GM23338 (cell line): ENCODE measurements at regions not wholly inside any gene's neighbourhood (a gene's known extent, or its start where the extent isn't known, plus 50 kb on each side); places are given as distances from the start of the nearest gene placed in this dataset.

Experiments used
- ATAC-seq: fragments of 200-7000 bp; cut with Tn5 transposase; 3 replicates; pipeline ENCODE4 v1.9.1; 2020
- DNase-seq: peaks from one replicate; pipeline ENCODE4 v3.0.0-alpha.2; 2015; ENCODE audit warnings: low spot score
- H2AFZ ChIP-seq: fragments of 200-600 bp; sonication (generic); 2 replicates; pipeline ENCODE4 v1.8.0; 2016; ENCODE audit warnings: antibody characterized with exemption, mild to moderate bottlenecking, moderate library complexity
- H3F3A ChIP-seq: fragments of 200-600 bp; sonication (generic); replicated peaks from 2 replicates; pipeline ENCODE4 v1.8.0; 2017; ENCODE audit warnings: antibody characterized with exemption, mixed run types, low read depth
- H3K27ac ChIP-seq: fragments of 200-600 bp; sonication (generic); 2 replicates; pipeline ENCODE4 v1.6.1; 2016; ENCODE audit warnings: low read depth
- H3K27me3 ChIP-seq: fragments of 200-600 bp; sonication (generic); 2 replicates; pipeline ENCODE4 v1.8.0; 2016; ENCODE audit warnings: mild to moderate bottlenecking, mixed run types, moderate library complexity; ENCODE audit not compliant: insufficient read depth
- H3K36me3 ChIP-seq: fragments of 200-600 bp; sonication (generic); 2 replicates; pipeline ENCODE4 v1.8.0; 2016; ENCODE audit warnings: mild to moderate bottlenecking; ENCODE audit not compliant: insufficient read depth
- H3K4me1 ChIP-seq: fragments of 200-600 bp; sonication (generic); 2 replicates; pipeline ENCODE4 v1.8.0; 2016; ENCODE audit warnings: mild to moderate bottlenecking, moderate library complexity; ENCODE audit not compliant: insufficient read depth
- H3K4me2 ChIP-seq: fragments of 200-600 bp; sonication (generic); 2 replicates; pipeline ENCODE4 v1.7.1; 2017; ENCODE audit warnings: mixed run types
- H3K4me3 ChIP-seq: fragments of 200-600 bp; sonication (generic); 2 replicates; pipeline ENCODE4 v1.6.1; 2016; ENCODE audit warnings: mixed run types
- H3K79me2 ChIP-seq: fragments of 200-600 bp; sonication (generic); replicated peaks from 2 replicates; pipeline ENCODE4 v1.8.0; 2017; ENCODE audit warnings: mild to moderate bottlenecking; ENCODE audit not compliant: insufficient read depth
- H3K9me2 ChIP-seq: fragments of 200-600 bp; sonication (generic); 2 replicates; pipeline ENCODE4 v1.8.0; 2017; ENCODE audit not compliant: insufficient read depth
- H4K20me1 ChIP-seq: fragments of 200-600 bp; sonication (generic); replicated peaks from 2 replicates; pipeline ENCODE4 v1.8.0; 2017; ENCODE audit warnings: mild to moderate bottlenecking; ENCODE audit not compliant: insufficient read depth
- H3K27ac Mint-ChIP-seq: 2 replicates; pipeline ENCODE4 v1.8.0; 2020; ENCODE audit warnings: inconsistent platforms, mild to moderate bottlenecking, moderate library complexity, mixed read lengths
- H3K27me3 Mint-ChIP-seq: 3 replicates; pipeline ENCODE4 v1.8.0; 2022; ENCODE audit warnings: low read depth, mild to moderate bottlenecking, moderate library complexity, mixed read lengths, inconsistent platforms; ENCODE audit not compliant: insufficient read depth, poor library complexity
- H3K36me3 Mint-ChIP-seq: 3 replicates; pipeline ENCODE4 v1.8.0; 2021; ENCODE audit warnings: low read depth, mild to moderate bottlenecking, inconsistent platforms, moderate library complexity, mixed read lengths
- H3K4me1 Mint-ChIP-seq: 3 replicates; pipeline ENCODE4 v1.8.0; 2020; ENCODE audit warnings: mild to moderate bottlenecking, inconsistent platforms, mixed read lengths
- H3K4me3 Mint-ChIP-seq: 3 replicates; pipeline ENCODE4 v1.8.0; 2021; ENCODE audit warnings: moderate library complexity, mild to moderate bottlenecking, inconsistent platforms, mixed read lengths
- H3K9me3 Mint-ChIP-seq: 3 replicates; pipeline ENCODE4 v1.8.0; 2020; ENCODE audit warnings: moderate library complexity, mild to moderate bottlenecking, inconsistent platforms, mixed read lengths
- CREB1 ChIP-seq: fragments of 250-450 bp; sonication (Bioruptor Pico); IDR thresholded peaks from 2 replicates; pipeline ENCODE4 v1.5.0; 2020; ENCODE audit warnings: low read depth, mild to moderate bottlenecking, moderate library complexity
- EZH2 ChIP-seq: fragments of 200-600 bp; sonication (generic); IDR thresholded peaks from one replicate; pipeline ENCODE4 v1.8.0; 2017; ENCODE audit warnings: antibody characterized with exemption, mild to moderate bottlenecking, low read depth; ENCODE audit not compliant: unreplicated experiment
- EZH2phosphoT487 ChIP-seq: fragments of 200-600 bp; sonication (generic); IDR thresholded peaks from one replicate; pipeline ENCODE4 v1.8.1; 2018; ENCODE audit warnings: antibody characterized with exemption; ENCODE audit not compliant: unreplicated experiment
- JUNB ChIP-seq: IDR thresholded peaks from one replicate; pipeline ENCODE4 v1.6.1; 2016; ENCODE audit warnings: antibody characterized with exemption; ENCODE audit not compliant: unreplicated experiment
- NANOG ChIP-seq: IDR thresholded peaks from 2 replicates; pipeline ENCODE4 v1.6.1; 2016; ENCODE audit warnings: antibody characterized with exemption, borderline replicate concordance
- REST ChIP-seq: IDR thresholded peaks from one replicate; pipeline ENCODE4 v1.6.1; 2018; ENCODE audit warnings: antibody characterized with exemption; ENCODE audit not compliant: unreplicated experiment
- STAT1 ChIP-seq: IDR thresholded peaks from one replicate; pipeline ENCODE4 v1.6.1; 2016; ENCODE audit warnings: antibody characterized with exemption; ENCODE audit not compliant: unreplicated experiment
- ZNF114 ChIP-seq: fragments of 250-450 bp; sonication (Bioruptor Pico); IDR thresholded peaks from 2 replicates; pipeline ENCODE4 v1.5.0; 2020; ENCODE audit warnings: mild to moderate bottlenecking, moderate library complexity
- ZNF331 ChIP-seq: fragments of 250-450 bp; sonication (Bioruptor Pico); IDR thresholded peaks from 2 replicates; pipeline ENCODE4 v1.5.0; 2020; ENCODE audit warnings: low read depth, mild to moderate bottlenecking, moderate library complexity
- ZNF462 ChIP-seq: fragments of 250-450 bp; sonication (Bioruptor Pico); IDR thresholded peaks from 2 replicates; pipeline ENCODE4 v1.5.0; 2020; ENCODE audit warnings: mild to moderate bottlenecking, moderate library complexity

GRCh38 chr20:57086066-57086465 is 180.4 kb downstream of the BMP7 start:
- H3K36me3 Mint-ChIP-seq, result no peaks in the 10 kb centered on the region
- H3K4me3 ChIP-seq, result no peak overlapping the region

More at GRCh38 chr20:57086066-57086465, 180.4 kb downstream of the BMP7 start:
- Histone ChIP-seq H3F3A (no peaks in the 10 kb centered on the region), H3K36me3 (no peaks in the 10 kb centered on the region), H4K20me1 (no peaks in the 10 kb centered on the region), H3K27ac (no peak overlapping the region), H3K79me2 (no peaks in the 10 kb centered on the region), H3K27me3 (no peaks in the 10 kb centered on the region), H2AFZ (no peak overlapping the region), H3K4me1 (no peaks in the 10 kb centered on the region), H3K4me2 (no peak overlapping the region), H3K9me2 (no peaks in the 10 kb centered on the region)
- TF ChIP-seq EZH2phosphoT487 (no peak), ZNF331 (no peak), ZNF462 (no peak), NANOG (no peak), REST (no peak), JUNB (no peak), STAT1 (no peak), CREB1 (CRISPR knock-in tag) (no peak), ZNF114 (no peak), EZH2 (no peak)
- Mint-ChIP-seq H3K27ac (no peak overlapping the region), H3K9me3 (no peaks in the 10 kb centered on the region; the same call in 2 of the 3 replicates), H3K4me1 (no peaks in the 10 kb centered on the region), H3K27me3 (peaks cover 3% of the 10 kb centered on the region), H3K4me3 (no peak overlapping the region)
- DNase-seq (no peak), ATAC-seq (no peak)
